HL-60 (cell line): ENCODE measurements at regions not wholly inside any gene's neighbourhood (a gene's known extent, or its start where the extent isn't known, plus 50 kb on each side); places are given as distances from the start of the nearest gene placed in this dataset.

Experiments used
- POLR2AphosphoS5 ChIP-seq: IDR thresholded peaks from 2 replicates; pipeline ENCODE4 v1.6.1; 2012; ENCODE audit warnings: low read depth
- SPI1 ChIP-seq: IDR thresholded peaks from 2 replicates; pipeline ENCODE4 v1.6.1; 2012; ENCODE audit warnings: low read depth, mild to moderate bottlenecking, borderline replicate concordance
- TF ChIP-seq, protein P1 (sequence below): IDR thresholded peaks from one replicate; pipeline ENCODE4 v1.5.1; 2011; ENCODE audit warnings: low read length, control low read depth, inconsistent platforms; ENCODE audit not compliant: insufficient read depth

DNA sequence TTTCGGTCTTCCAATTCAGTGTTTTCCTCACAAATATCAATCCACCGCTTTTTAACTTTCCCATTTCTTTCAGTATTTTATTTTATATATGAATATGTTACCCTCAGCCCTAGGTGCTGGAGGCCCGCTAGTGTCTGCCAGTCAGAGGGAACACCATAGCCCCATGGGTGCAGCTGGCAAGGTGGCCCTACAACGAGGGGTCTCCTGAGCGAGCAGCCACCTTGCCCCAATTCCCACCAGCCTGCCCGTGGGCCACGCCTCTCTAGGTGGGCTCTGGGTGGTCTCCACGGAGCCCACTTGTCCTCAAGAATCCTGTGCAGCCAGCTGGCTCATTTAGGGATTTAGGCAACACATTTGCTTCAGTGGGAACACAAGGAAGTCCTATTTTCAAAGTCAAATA, 72.5 kb upstream of the RGPD5 start:
- TF ChIP-seq, protein P1, sequence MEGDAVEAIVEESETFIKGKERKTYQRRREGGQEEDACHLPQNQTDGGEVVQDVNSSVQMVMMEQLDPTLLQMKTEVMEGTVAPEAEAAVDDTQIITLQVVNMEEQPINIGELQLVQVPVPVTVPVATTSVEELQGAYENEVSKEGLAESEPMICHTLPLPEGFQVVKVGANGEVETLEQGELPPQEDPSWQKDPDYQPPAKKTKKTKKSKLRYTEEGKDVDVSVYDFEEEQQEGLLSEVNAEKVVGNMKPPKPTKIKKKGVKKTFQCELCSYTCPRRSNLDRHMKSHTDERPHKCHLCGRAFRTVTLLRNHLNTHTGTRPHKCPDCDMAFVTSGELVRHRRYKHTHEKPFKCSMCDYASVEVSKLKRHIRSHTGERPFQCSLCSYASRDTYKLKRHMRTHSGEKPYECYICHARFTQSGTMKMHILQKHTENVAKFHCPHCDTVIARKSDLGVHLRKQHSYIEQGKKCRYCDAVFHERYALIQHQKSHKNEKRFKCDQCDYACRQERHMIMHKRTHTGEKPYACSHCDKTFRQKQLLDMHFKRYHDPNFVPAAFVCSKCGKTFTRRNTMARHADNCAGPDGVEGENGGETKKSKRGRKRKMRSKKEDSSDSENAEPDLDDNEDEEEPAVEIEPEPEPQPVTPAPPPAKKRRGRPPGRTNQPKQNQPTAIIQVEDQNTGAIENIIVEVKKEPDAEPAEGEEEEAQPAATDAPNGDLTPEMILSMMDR: no peak
- TF ChIP-seq SPI1: no peak
- no peak for TF ChIP-seq POLR2AphosphoS5
